ENCODE measurements at regions not wholly inside any gene's neighbourhood (a gene's known extent, or its start where the extent isn't known, plus 50 kb on each side); places are given as distances from the start of the nearest gene placed in this dataset.

- Histone ChIP-seq H3K9me3 (ENCODE audit: control insufficient read depth, insufficient read depth, low read length) (no peaks in the 10 kb centered on the region), H3K9me2 (replicated peaks; ENCODE audit: control insufficient read depth, low read length) (no peaks in the 10 kb centered on the region), H3K79me2 (ENCODE audit: control insufficient read depth, low read length) (no peaks in the 10 kb centered on the region), H3K27me3 (ENCODE audit: control insufficient read depth, low read length) (no peaks in the 10 kb centered on the region), H3K36me3 (ENCODE audit: control insufficient read depth, low read length) (no peaks in the 10 kb centered on the region), H3K4me2 (ENCODE audit: low read length) (no peak overlapping the region), H3F3A (ENCODE audit: control insufficient read depth, insufficient read depth) (no peaks in the 10 kb centered on the region), H4K20me1 (ENCODE audit: control insufficient read depth, insufficient read depth, low read depth, low read length) (no peaks in the 10 kb centered on the region), H3K27ac (ENCODE audit: low read depth, low read length) (no peak overlapping the region), H3K4me3 (ENCODE audit: low read length) (no peak overlapping the region), H3K4me1 (ENCODE audit: control insufficient read depth, low read length) (no peaks in the 10 kb centered on the region)
- no peak for TF ChIP-seq EZH2phosphoT487 (IDR thresholded peaks at IDR 0.05; ENCODE audit: borderline replicate concordance, low read length)
- TF ChIP-seq CTCF (IDR thresholded peaks at IDR 0.05; ENCODE audit: low read depth, low read length, poor library complexity, severe bottlenecking): no peak
These were observed 621.5 kb upstream of the MKI67 start for GRCh38 chr10:128747582-128748346.

- Histone ChIP-seq H3K4me1 (ENCODE audit: control insufficient read depth, low read length) (no peaks in the 10 kb centered on the region), H4K20me1 (ENCODE audit: control insufficient read depth, insufficient read depth, low read depth, low read length) (no peaks in the 10 kb centered on the region), H3K36me3 (ENCODE audit: control insufficient read depth, low read length) (no peaks in the 10 kb centered on the region), H3K4me3 (ENCODE audit: low read length) (no peak overlapping the region), H3K4me2 (ENCODE audit: low read length) (no peak overlapping the region), H3F3A (ENCODE audit: control insufficient read depth, insufficient read depth) (no peaks in the 10 kb centered on the region), H3K79me2 (ENCODE audit: control insufficient read depth, low read length) (no peaks in the 10 kb centered on the region), H3K27me3 (ENCODE audit: control insufficient read depth, low read length) (no peaks in the 10 kb centered on the region), H3K9me3 (ENCODE audit: control insufficient read depth, insufficient read depth, low read length) (no peaks in the 10 kb centered on the region), H3K9me2 (replicated peaks; ENCODE audit: control insufficient read depth, low read length) (no peaks in the 10 kb centered on the region), H3K27ac (ENCODE audit: low read depth, low read length) (no peak overlapping the region)
- TF ChIP-seq CTCF (IDR thresholded peaks at IDR 0.05; ENCODE audit: low read depth, low read length, poor library complexity, severe bottlenecking) (no peak), EZH2phosphoT487 (IDR thresholded peaks at IDR 0.05; ENCODE audit: borderline replicate concordance, low read length) (no peak)
These were observed 625.1 kb upstream of the MKI67 start for GRCh38 chr10:128751284-128751683.

- no peaks in the 10 kb centered on the region for H4K20me1 ChIP-seq (ENCODE audit: control insufficient read depth, insufficient read depth, low read depth, low read length)
- no peak overlapping the region for H3K4me2 ChIP-seq (ENCODE audit: low read length)
- no peaks in the 10 kb centered on the region for H3K79me2 ChIP-seq (ENCODE audit: control insufficient read depth, low read length)
- H3K27me3 ChIP-seq (ENCODE audit: control insufficient read depth, low read length): no peaks in the 10 kb centered on the region
- no peaks in the 10 kb centered on the region for H3K36me3 ChIP-seq (ENCODE audit: control insufficient read depth, low read length)
- TF ChIP-seq EZH2phosphoT487 (IDR thresholded peaks at IDR 0.05; ENCODE audit: borderline replicate concordance, low read length) (no peak), CTCF (IDR thresholded peaks at IDR 0.05; ENCODE audit: low read depth, low read length, poor library complexity, severe bottlenecking) (no peak)
- no peak overlapping the region for H3K4me3 ChIP-seq (ENCODE audit: low read length)
- no peaks in the 10 kb centered on the region for H3K4me1 ChIP-seq (ENCODE audit: control insufficient read depth, low read length)
- no peaks in the 10 kb centered on the region for H3F3A ChIP-seq (ENCODE audit: control insufficient read depth, insufficient read depth)
- H3K27ac ChIP-seq (ENCODE audit: low read depth, low read length): no peak overlapping the region
- H3K9me3 ChIP-seq (ENCODE audit: control insufficient read depth, insufficient read depth, low read length): no peaks in the 10 kb centered on the region
- H3K9me2 ChIP-seq (replicated peaks; ENCODE audit: control insufficient read depth, low read length): no peaks in the 10 kb centered on the region
These were observed 625.6 kb upstream of the MKI67 start for GRCh38 chr10:128751851-128752250.

Measured in DOHH2 (cell line).